RWPE2 (cell line): ENCODE measurements at regions not wholly inside any gene's neighbourhood (a gene's known extent, or its start where the extent isn't known, plus 50 kb on each side); places are given as distances from the start of the nearest gene placed in this dataset.

Experiments used
- ATAC-seq: fragments of 200-7000 bp; cut with Tn5 transposase; 3 replicates; pipeline ENCODE4 v1.9.1; 2021; ENCODE audit warnings: low read depth
- DNase-seq: peaks from one replicate; pipeline ENCODE4 v3.0.0-alpha.2; 2020; ENCODE audit warnings: low spot score
- H3K27ac ChIP-seq: fragments of 450-650 bp; 2 replicates; pipeline ENCODE4 v1.5.1; 2017; ENCODE audit warnings: mild to moderate bottlenecking; ENCODE audit not compliant: poor library complexity, severe bottlenecking
- H3K27me3 ChIP-seq: fragments of 250-450 bp; sonication (Bioruptor Pico); 2 replicates; pipeline ENCODE4 v1.5.1; 2021; ENCODE audit warnings: mild to moderate bottlenecking, moderate library complexity; ENCODE audit not compliant: insufficient read depth, poor library complexity, severe bottlenecking
- H3K36me3 ChIP-seq: fragments of 250-450 bp; sonication (Bioruptor Pico); 2 replicates; pipeline ENCODE4 v1.5.1; 2020; ENCODE audit warnings: low read depth, mild to moderate bottlenecking, moderate library complexity
- H3K4me1 ChIP-seq: fragments of 250-450 bp; sonication (Bioruptor Pico); 2 replicates; pipeline ENCODE4 v1.5.1; 2021; ENCODE audit warnings: mild to moderate bottlenecking, moderate library complexity; ENCODE audit not compliant: insufficient read depth, poor library complexity, severe bottlenecking
- H3K4me3 ChIP-seq: fragments of 250-450 bp; sonication (Bioruptor Pico); 2 replicates; pipeline ENCODE4 v1.5.1; 2021; ENCODE audit warnings: mild to moderate bottlenecking, moderate library complexity; ENCODE audit not compliant: severe bottlenecking
- H3K9me3 ChIP-seq: fragments of 250-450 bp; sonication (Bioruptor Pico); 2 replicates; pipeline ENCODE4 v1.5.1; 2021; ENCODE audit warnings: mild to moderate bottlenecking, moderate library complexity; ENCODE audit not compliant: severe bottlenecking
- CTCF ChIP-seq: fragments of 450-650 bp; IDR thresholded peaks from one replicate; pipeline ENCODE4 v1.5.1; 2017; ENCODE audit warnings: mild to moderate bottlenecking, moderate library complexity; ENCODE audit not compliant: poor library complexity, severe bottlenecking

GRCh38 chr11:80061056-80061455, 620.2 kb upstream of the TENM4 start:
- no peak overlapping the region for H3K27ac ChIP-seq
- no peak for TF ChIP-seq CTCF
- no peak for ATAC-seq

GRCh38 chr11:80054582-80055165, 613.8 kb upstream of the TENM4 start:
- no peak for TF ChIP-seq CTCF
- H3K36me3 ChIP-seq = no peaks in the 10 kb centered on the region
- DNase-seq (no peak), ATAC-seq (no peak)
- H3K4me3 ChIP-seq = no peak overlapping the region
- no peak overlapping the region for H3K27ac ChIP-seq
- no peaks in the 10 kb centered on the region for H3K27me3 ChIP-seq
- H3K4me1 ChIP-seq = no peaks in the 10 kb centered on the region
- no peaks in the 10 kb centered on the region for H3K9me3 ChIP-seq

More at GRCh38 chr11:80061056-80061455, 620.2 kb upstream of the TENM4 start:
- Histone ChIP-seq H3K4me1 (no peaks in the 10 kb centered on the region), H3K36me3 (no peaks in the 10 kb centered on the region), H3K9me3 (no peaks in the 10 kb centered on the region), H3K27me3 (no peaks in the 10 kb centered on the region), H3K4me3 (no peak overlapping the region)
- DNase-seq = no peak

GRCh38 chr11:80048513-80048912, 607.7 kb upstream of the TENM4 start:
- no peak for TF ChIP-seq CTCF
- no peak overlapping the region for H3K4me3 ChIP-seq
- no peak for DNase-seq
- H3K36me3 ChIP-seq = no peaks in the 10 kb centered on the region
- H3K27me3 ChIP-seq = no peaks in the 10 kb centered on the region
- no peak overlapping the region for H3K27ac ChIP-seq
- H3K4me1 ChIP-seq = no peaks in the 10 kb centered on the region
- no peak for ATAC-seq
- H3K9me3 ChIP-seq = no peaks in the 10 kb centered on the region

- H3K4me1 ChIP-seq = no peaks in the 10 kb centered on the region
- DNase-seq (no peak), ATAC-seq (no peak)
- no peak overlapping the region for H3K4me3 ChIP-seq
- TF ChIP-seq CTCF = no peak
- H3K27me3 ChIP-seq = no peaks in the 10 kb centered on the region
- H3K36me3 ChIP-seq = no peaks in the 10 kb centered on the region
- no peaks in the 10 kb centered on the region for H3K9me3 ChIP-seq
- H3K27ac ChIP-seq = no peak overlapping the region
Observed at GRCh38 chr11:80041136-80042000, 600.5 kb upstream of the TENM4 start.

GRCh38 chr11:80034801-80035200, 594.0 kb upstream of the TENM4 start:
- H3K27ac ChIP-seq = no peak overlapping the region
- no peaks in the 10 kb centered on the region for H3K4me1 ChIP-seq
- H3K27me3 ChIP-seq = no peaks in the 10 kb centered on the region
- DNase-seq (no peak), ATAC-seq (no peak)
- no peak overlapping the region for H3K4me3 ChIP-seq
- TF ChIP-seq CTCF = no peak
- no peaks in the 10 kb centered on the region for H3K9me3 ChIP-seq
- H3K36me3 ChIP-seq = no peaks in the 10 kb centered on the region
